Keratinocyte (primary cell): ENCODE measurements at regions not wholly inside any gene's neighbourhood (a gene's known extent, or its start where the extent isn't known, plus 50 kb on each side); places are given as distances from the start of the nearest gene placed in this dataset.

ENCODE experiments used
- CTCF ChIP-seq, 3 experiments: IDR thresholded peaks in 1 of 3; conservative IDR thresholded peaks in 1 of 3; optimal IDR thresholded peaks in 1 of 3; 2 replicates in 2 of 3; 3 replicates in 1 of 3; pipeline versions ENCODE3 to v1.5.1; 2011; ENCODE audit warnings: low read length in 3 of 3, mild to moderate bottlenecking in 3 of 3, moderate library complexity in 2 of 3, control low read depth in 1 of 3, inconsistent platforms in 1 of 3; ENCODE audit not compliant: insufficient read depth in 2 of 3; ENCODE audit errors: extremely low read depth in 1 of 3
- EZH2 ChIP-seq: IDR thresholded peaks from one replicate; pipeline ENCODE4 v1.6.1; 2012; ENCODE audit warnings: inconsistent platforms, mild to moderate bottlenecking, low read length, moderate library complexity

DNA sequence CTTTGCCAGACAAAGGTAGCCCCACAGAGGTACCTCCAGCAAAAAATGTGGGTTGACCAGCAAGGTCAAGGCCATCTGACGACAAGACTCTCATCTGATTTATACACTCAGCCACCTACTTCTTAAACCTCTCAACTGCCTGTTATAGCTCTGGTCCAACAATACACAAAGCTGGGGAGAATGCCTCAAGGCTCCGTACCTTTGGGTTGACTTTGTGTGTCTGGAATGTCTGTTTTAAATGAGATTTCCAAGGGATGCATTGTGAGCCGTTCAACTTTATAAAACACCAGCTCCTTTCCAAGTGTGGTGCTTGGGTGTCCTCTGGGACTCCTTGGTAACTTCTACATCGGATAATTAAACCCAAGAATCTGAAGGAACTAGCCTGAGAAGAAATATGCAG lies 167.0 kb upstream of the RPL34 start:
- TF ChIP-seq CTCF (optimal IDR thresholded peaks at IDR 0.05 in 1 of 3, IDR thresholded peaks at IDR 0.05 in 1 of 3, conservative IDR thresholded peaks at IDR 0.05 in 1 of 3; ENCODE audit: extremely low read depth in 1 of 3, insufficient read depth in 2 of 3, low read length in 3 of 3), result no peak
- TF ChIP-seq EZH2, result no peak
